Naive thymus-derived CD4-positive, alpha-beta T cell (primary cell): ENCODE measurements at regions not wholly inside any gene's neighbourhood (a gene's known extent, or its start where the extent isn't known, plus 50 kb on each side); places are given as distances from the start of the nearest gene placed in this dataset.

Experiments
- ATAC-seq: fragments of 150-1000 bp; cut with Tn5 transposase; 2 replicates; pipeline ENCODE4 v1.10.0; 2021; ENCODE audit warnings: mild to moderate bottlenecking, moderate library complexity
- CTCF ChIA-PET: fragments of 350-600 bp; sonication (Branson Sonifier 250); formaldehyde crosslinking; loops from one replicate; lab custom pipeline; 2021; ENCODE audit warnings: antibody characterized with exemption; lab: Charles Lee
- POLR2A ChIA-PET: fragments of 350-600 bp; sonication (Branson Sonifier 250); formaldehyde crosslinking; loops from one replicate; lab custom pipeline; 2021; ENCODE audit warnings: antibody characterized with exemption, inconsistent platforms; lab: Charles Lee
- DNase-seq, 9 donors: peaks; one replicate each; pipeline versions ENCODE4 v3.0.0 to v3.0.0-alpha.2; 2020 to 2022; ENCODE audit warnings: mixed read lengths in 1 of 9
- H3K27ac ChIP-seq: one replicate; pipeline ENCODE4 v1.7.0; 2013; ENCODE audit warnings: mild to moderate bottlenecking, low read depth, low read length, moderate library complexity
- H3K27me3 ChIP-seq, 2 donors: one replicate each; pipeline ENCODE4 v1.7.0; 2013; ENCODE audit warnings: low read length in 2 of 2, mild to moderate bottlenecking in 2 of 2, moderate library complexity in 2 of 2; ENCODE audit not compliant: control insufficient read depth in 2 of 2, insufficient read depth in 2 of 2
- H3K36me3 ChIP-seq, 3 experiments: 1 replicate in 2 of 3; 2 replicates in 1 of 3; pipeline ENCODE4 v1.7.0; 2013; ENCODE audit warnings: low read length in 3 of 3, mild to moderate bottlenecking in 3 of 3, moderate library complexity in 1 of 3; ENCODE audit not compliant: insufficient read depth in 3 of 3, control insufficient read depth in 2 of 3
- H3K4me1 ChIP-seq, 2 donors: one replicate each; pipeline ENCODE4 v1.7.0; 2013; ENCODE audit warnings: low read length in 2 of 2, mild to moderate bottlenecking in 2 of 2, moderate library complexity in 1 of 2; ENCODE audit not compliant: control insufficient read depth in 2 of 2, insufficient read depth in 2 of 2
- H3K4me3 ChIP-seq: 2 replicates; pipeline ENCODE4 v1.7.0; 2013; ENCODE audit warnings: mild to moderate bottlenecking, low read length
- H3K9me3 ChIP-seq, 3 experiments: 1 replicate in 2 of 3; 2 replicates in 1 of 3; pipeline ENCODE4 v1.7.0; 2013; ENCODE audit warnings: low read length in 3 of 3; ENCODE audit not compliant: control insufficient read depth in 2 of 3
- H3K27ac Mint-ChIP-seq, 9 donors: one replicate each; pipeline ENCODE4 v1.8.0; 2020 to 2022; ENCODE audit warnings: mixed read lengths in 9 of 9, mild to moderate bottlenecking in 8 of 9, moderate library complexity in 5 of 9, inconsistent platforms in 2 of 9
- H3K27me3 Mint-ChIP-seq, 5 donors: one replicate each; pipeline ENCODE4 v1.8.0; 2021 to 2022; ENCODE audit warnings: mixed read lengths in 5 of 5, mild to moderate bottlenecking in 1 of 5
- H3K36me3 Mint-ChIP-seq, 5 donors: one replicate each; pipeline ENCODE4 v1.8.0; 2020 to 2022; ENCODE audit warnings: mixed read lengths in 5 of 5, mild to moderate bottlenecking in 3 of 5, inconsistent platforms in 1 of 5
- H3K4me1 Mint-ChIP-seq, 7 donors: one replicate each; pipeline ENCODE4 v1.8.0; 2020 to 2022; ENCODE audit warnings: mixed read lengths in 7 of 7, mild to moderate bottlenecking in 3 of 7, inconsistent platforms in 1 of 7
- H3K4me3 Mint-ChIP-seq, 10 donors: one replicate each; pipeline ENCODE4 v1.8.0; 2020 to 2022; ENCODE audit warnings: mild to moderate bottlenecking in 10 of 10, mixed read lengths in 10 of 10, moderate library complexity in 6 of 10, inconsistent platforms in 2 of 10
- H3K9me3 Mint-ChIP-seq, 11 donors: one replicate each; pipeline ENCODE4 v1.8.0; 2020 to 2022; ENCODE audit warnings: mixed read lengths in 11 of 11, mild to moderate bottlenecking in 4 of 11, inconsistent platforms in 1 of 11, moderate library complexity in 1 of 11
- intact Hi-C, 2 donors: fragments of 100-400 bp; cut with micrococcal nuclease; formaldehyde crosslinking; loops; one replicate each; pipeline ENCODE4 v1.15.1; 2023

DNA sequence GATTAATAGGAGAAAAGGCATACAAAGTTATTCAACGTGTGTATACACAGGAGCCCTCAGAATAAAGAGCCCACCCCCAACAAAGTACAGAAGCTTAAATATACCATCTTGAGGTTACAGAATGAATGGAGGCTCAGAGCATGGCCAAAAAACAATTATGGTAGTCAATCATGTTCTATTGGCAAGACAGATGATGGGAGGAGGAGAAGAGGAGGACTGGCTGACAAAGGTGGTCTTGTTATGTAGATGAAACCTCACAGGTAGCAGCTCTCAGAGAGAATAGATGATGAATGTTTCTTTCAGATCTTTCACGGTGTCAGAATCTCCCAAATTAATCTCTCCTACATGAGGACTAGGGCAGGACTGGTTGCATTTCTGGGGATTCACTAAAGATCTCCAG is 66.0 kb downstream of the ARL4C start:
- no peak overlapping the region for H3K27ac ChIP-seq
- Mint-ChIP-seq H3K36me3 (peaks cover 0 to 17% (median 0%) of the 10 kb centered on the region in 5 donors), H3K4me1 (peaks cover 44 to 94% (median 87%) of the 10 kb centered on the region in 7 donors), H3K4me3 (no peak overlapping the region), H3K27ac (peak overlapping the region in 8 of 9 donors; percentile 18 to 100 (median 66)), H3K27me3 (no peaks in the 10 kb centered on the region), H3K9me3 (peaks cover 0 to 3% (median 0%) of the 10 kb centered on the region in 11 donors)
- H3K9me3 ChIP-seq = no peaks in the 10 kb centered on the region
- no peak overlapping the region for H3K4me3 ChIP-seq
- H3K4me1 ChIP-seq = peaks cover 44 to 48% of the 10 kb centered on the region in 2 donors
- no peak for ATAC-seq
- no peaks in the 10 kb centered on the region for H3K36me3 ChIP-seq
- intact Hi-C loops = no loop called here
- no peak for DNase-seq
- POLR2A ChIA-PET = interaction anchor here (0.6 to 18.5 kb wide), 3 partner anchors 25 to 60 kb away, joined by 3 to 643 read pairs (median 4); no protein-coding TSS in a partner anchor
- CTCF ChIA-PET = interaction anchor here (0.6 to 1.8 kb wide), 4 partner anchors 19 to 434 kb away, joined by 3 to 4 read pairs (median 4); no protein-coding TSS in a partner anchor
- no peaks in the 10 kb centered on the region for H3K27me3 ChIP-seq

DNA sequence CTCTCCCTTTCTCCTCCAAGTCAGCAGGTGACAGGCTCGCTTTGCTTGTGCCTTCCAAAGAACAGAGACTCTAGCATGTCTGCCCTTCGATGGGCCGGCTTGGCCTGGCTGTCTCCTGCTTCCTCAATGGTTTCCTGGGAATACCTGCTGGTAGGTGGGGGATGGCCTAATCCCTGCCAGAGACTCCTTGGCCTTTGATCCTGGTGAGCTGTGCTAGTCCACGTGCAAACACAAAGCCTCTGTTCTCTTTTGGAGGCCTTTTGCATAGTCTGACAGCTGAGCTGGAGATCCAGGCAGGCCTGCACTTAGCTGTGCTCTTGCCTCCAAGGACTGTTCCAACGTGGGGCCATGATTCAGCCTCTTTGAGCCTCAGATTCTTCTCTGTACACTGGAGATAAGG is 67.6 kb downstream of the ARL4C start:
- Mint-ChIP-seq H3K9me3 (peaks cover 0 to 3% (median 0%) of the 10 kb centered on the region in 11 donors), H3K4me3 (peak overlapping the region; percentile 9 to 87 (median 60)), H3K27ac (peak overlapping the region; percentile 97 to 100 (median 100)), H3K27me3 (no peaks in the 10 kb centered on the region), H3K36me3 (peaks cover 0 to 21% (median 0%) of the 10 kb centered on the region in 5 donors), H3K4me1 (peaks cover 54 to 96% (median 88%) of the 10 kb centered on the region in 7 donors)
- intact Hi-C loops = no loop called here
- no peak for DNase-seq
- POLR2A ChIA-PET = interaction anchor here (0.6 to 18.5 kb wide), 3 partner anchors 26 to 137 kb away, joined by 3 to 643 read pairs (median 4); partner anchors contain the start of gene ARL4C
- peaks cover 58 to 61% of the 10 kb centered on the region in 2 donors for H3K4me1 ChIP-seq
- H3K4me3 ChIP-seq = no peak overlapping the region
- no peaks in the 10 kb centered on the region for H3K27me3 ChIP-seq
- CTCF ChIA-PET = interaction anchor here (0.8 to 1.4 kb wide), 4 partner anchors 9 to 294 kb away, joined by 3 to 4 read pairs (median 3); no protein-coding TSS in a partner anchor
- H3K27ac ChIP-seq = peak overlapping the region; percentile 93
- no peak for ATAC-seq
- H3K9me3 ChIP-seq = no peaks in the 10 kb centered on the region
- no peaks in the 10 kb centered on the region for H3K36me3 ChIP-seq

DNA sequence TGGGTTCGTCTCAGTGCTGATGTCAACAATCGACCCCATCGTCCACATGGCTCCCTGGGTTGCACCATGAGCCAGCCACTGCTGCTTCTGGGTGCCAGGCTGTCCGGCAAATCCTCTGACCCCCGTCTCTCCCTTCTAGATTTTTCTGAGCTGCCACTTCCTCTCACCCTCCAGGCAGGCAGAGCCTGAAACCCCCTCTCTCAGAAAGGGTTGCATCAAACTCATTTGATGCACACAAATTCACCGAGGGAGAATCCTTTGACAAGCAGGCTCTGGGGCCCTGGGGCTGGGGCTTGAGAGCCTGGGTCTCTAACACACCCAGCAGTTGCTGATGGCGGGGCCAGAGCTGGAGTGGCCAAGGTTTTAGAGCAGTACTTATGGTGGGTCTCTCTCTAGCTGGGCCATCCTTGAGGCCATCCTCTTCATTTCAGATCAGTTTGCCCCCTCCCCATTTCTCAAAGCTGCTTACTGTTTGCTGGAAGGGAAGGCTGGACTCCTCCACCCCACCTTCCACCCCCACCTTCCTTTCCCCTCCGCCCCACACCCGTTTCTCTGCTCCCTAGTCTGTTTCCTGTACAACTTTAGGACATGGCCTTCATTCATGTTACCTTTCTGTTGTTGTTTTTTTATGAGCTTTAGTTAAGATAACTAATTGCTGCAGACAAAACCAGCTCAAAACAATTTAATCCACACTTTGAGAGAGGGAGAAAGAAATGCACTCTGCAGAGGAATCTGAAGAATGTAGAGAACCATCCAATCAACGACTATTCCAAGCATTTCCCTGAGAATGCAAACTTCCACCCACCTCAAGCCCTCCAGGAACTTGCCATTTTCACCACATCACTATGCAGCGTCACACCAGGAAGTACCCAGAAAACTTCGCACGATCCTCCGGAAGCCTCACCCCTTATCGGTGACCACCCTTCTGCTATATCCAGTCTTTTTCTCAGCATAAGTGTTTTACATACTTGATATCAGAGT is 69.5 kb downstream of the ARL4C start:
- POLR2A ChIA-PET = interaction anchor here (0.6 to 18.5 kb wide), 10 partner anchors 8 to 136 kb away, joined by 3 to 643 read pairs (median 25); partner anchors contain the start of gene ARL4C
- Mint-ChIP-seq H3K36me3 (peaks cover 0 to 19% (median 0%) of the 10 kb centered on the region in 5 donors), H3K9me3 (peaks cover 0 to 5% (median 0%) of the 10 kb centered on the region in 11 donors), H3K4me3 (peak overlapping the region; percentile 73 to 87 (median 82)), H3K4me1 (peaks cover 62 to 100% (median 93%) of the 10 kb centered on the region in 7 donors), H3K27me3 (no peaks in the 10 kb centered on the region), H3K27ac (peak overlapping the region; percentile 97 to 100 (median 100))
- Histone ChIP-seq H3K27me3 (no peaks in the 10 kb centered on the region), H3K4me1 (peaks cover 71 to 77% of the 10 kb centered on the region in 2 donors), H3K4me3 (peak overlapping the region; percentile 43), H3K36me3 (no peaks in the 10 kb centered on the region), H3K9me3 (no peaks in the 10 kb centered on the region), H3K27ac (peak overlapping the region; percentile 93)
- CTCF ChIA-PET = interaction anchor here (0.6 to 3.2 kb wide), 12 partner anchors 19 to 138 kb away, joined by 3 to 15 read pairs (median 4); partner anchors contain the start of gene ARL4C
- peak in 5 of 9 donors; percentile 31 to 52 (median 46) for DNase-seq
- intact Hi-C loops = loop anchor here (1.0 to 2.0 kb wide), 3 partner anchors 10 to 291 kb away; no protein-coding TSS in a partner anchor
- no peak for ATAC-seq

DNA sequence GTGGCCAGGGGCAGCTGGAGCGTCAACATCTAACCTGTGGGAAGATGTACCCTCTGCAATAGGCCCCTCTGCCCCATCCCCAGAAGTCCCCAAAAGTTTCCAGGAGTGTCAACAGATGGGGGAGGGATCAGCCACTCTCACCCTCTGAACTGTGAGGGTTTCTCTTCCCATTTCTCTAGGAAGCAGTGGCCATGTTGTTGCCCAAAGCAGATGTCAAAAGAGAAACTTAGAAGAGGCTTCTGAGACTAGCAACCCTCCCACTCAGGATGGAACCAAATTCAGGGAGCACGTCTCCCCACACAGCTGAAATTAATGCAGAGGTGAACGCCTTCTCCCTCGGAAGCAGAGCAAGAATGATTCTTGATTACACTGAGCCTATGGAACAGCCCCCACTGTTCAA is 70.3 kb downstream of the ARL4C start:
- DNase-seq = peak in 1 of 9 donors; percentile 34
- Mint-ChIP-seq H3K4me1 (peaks cover 68 to 100% (median 93%) of the 10 kb centered on the region in 7 donors), H3K9me3 (peaks cover 0 to 5% (median 0%) of the 10 kb centered on the region in 11 donors), H3K4me3 (peak overlapping the region; percentile 73 to 87 (median 82)), H3K27me3 (no peaks in the 10 kb centered on the region), H3K27ac (peak overlapping the region; percentile 97 to 100 (median 100)), H3K36me3 (peaks cover 0 to 14% (median 0%) of the 10 kb centered on the region in 5 donors)
- ChIA-PET CTCF (interaction anchor here (0.6 to 3.2 kb wide), 16 partner anchors 12 to 160 kb away, joined by 3 to 15 read pairs (median 4); partner anchors contain the start of gene ARL4C), POLR2A (interaction anchor here (0.9 to 18.5 kb wide), 16 partner anchors 9 to 289 kb away, joined by 3 to 643 read pairs (median 8); partner anchors contain the start of gene ARL4C)
- no peaks in the 10 kb centered on the region for H3K36me3 ChIP-seq
- peaks cover 79 to 85% of the 10 kb centered on the region in 2 donors for H3K4me1 ChIP-seq
- peak overlapping the region; percentile 93 for H3K27ac ChIP-seq
- no peaks in the 10 kb centered on the region for H3K27me3 ChIP-seq
- intact Hi-C loops = loop anchor here (1.0 to 2.0 kb wide), 14 partner anchors 11 to 290 kb away; no protein-coding TSS in a partner anchor
- ATAC-seq = no peak
- H3K9me3 ChIP-seq = no peaks in the 10 kb centered on the region
- peak overlapping the region; percentile 43 for H3K4me3 ChIP-seq

DNA sequence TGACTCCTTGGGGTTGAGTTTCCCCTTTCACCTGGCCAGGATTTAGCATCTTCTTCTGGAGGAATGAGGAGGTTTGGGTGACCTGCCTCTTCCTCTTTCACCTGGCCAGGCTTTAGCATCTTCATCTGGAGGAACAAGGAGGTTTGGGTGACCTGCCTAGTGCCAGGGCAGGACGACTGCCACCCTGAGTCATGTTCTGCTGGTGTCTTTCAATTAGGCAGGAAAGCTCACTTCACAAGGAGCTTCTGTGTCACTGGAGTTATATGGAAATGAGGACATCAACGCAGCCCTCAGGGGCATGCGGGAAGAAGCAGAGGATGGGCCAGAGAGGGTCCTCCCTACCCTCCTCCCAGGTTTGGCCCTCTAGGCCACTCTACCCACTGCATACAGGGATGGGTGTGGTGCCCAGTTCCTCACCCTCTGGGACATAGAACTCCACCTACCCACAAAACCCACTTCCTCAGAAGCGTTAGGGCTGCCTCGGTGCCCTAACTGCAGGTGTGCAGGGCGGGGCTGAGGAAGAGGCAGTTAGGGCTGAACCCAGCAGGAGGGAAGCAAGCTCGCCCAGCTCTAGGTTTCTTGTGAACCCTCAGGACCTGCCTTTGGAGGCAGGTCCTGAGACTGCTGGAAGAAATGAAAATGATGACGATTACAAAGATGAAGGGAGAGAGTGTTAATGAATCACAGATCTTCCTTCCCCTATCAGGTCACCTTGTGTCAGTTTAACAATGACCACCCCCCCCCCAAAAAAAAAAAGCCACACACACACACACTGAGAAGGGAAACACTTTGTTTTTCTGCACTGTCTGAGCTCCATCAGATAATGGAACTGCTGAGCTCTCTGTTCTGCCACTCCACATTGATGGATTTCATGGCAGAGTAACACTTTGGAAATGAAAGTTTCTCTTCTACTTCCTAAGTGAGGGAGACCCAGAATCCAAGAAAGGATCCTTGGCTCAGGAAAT is 71.0 kb downstream of the ARL4C start:
- H3K27ac Mint-ChIP-seq = peak overlapping the region; percentile 97 to 100 (median 100)
- peaks cover 70 to 100% (median 91%) of the 10 kb centered on the region in 7 donors for H3K4me1 Mint-ChIP-seq
- no peaks in the 10 kb centered on the region for H3K27me3 ChIP-seq
- H3K4me3 ChIP-seq = peak overlapping the region; percentile 43
- peak; percentile 53 to 93 (median 92) for DNase-seq
- H3K27ac ChIP-seq = peak overlapping the region; percentile 93
- H3K9me3 Mint-ChIP-seq = peaks cover 0 to 5% (median 0%) of the 10 kb centered on the region in 11 donors
- ChIA-PET POLR2A (interaction anchor here (0.9 to 18.5 kb wide), 17 partner anchors 9 to 288 kb away, joined by 3 to 643 read pairs (median 8); partner anchors contain the start of gene ARL4C), CTCF (interaction anchor here (0.6 to 3.2 kb wide), 18 partner anchors 12 to 290 kb away, joined by 3 to 15 read pairs (median 4); partner anchors contain the start of gene ARL4C)
- H3K36me3 ChIP-seq = no peaks in the 10 kb centered on the region
- intact Hi-C loops = loop anchor here (1.0 to 2.0 kb wide), 13 partner anchors 12 to 289 kb away; no protein-coding TSS in a partner anchor
- no peaks in the 10 kb centered on the region for H3K27me3 Mint-ChIP-seq
- no peaks in the 10 kb centered on the region for H3K9me3 ChIP-seq
- H3K36me3 Mint-ChIP-seq = peaks cover 0 to 13% (median 0%) of the 10 kb centered on the region in 5 donors
- H3K4me1 ChIP-seq = peaks cover 86 to 91% of the 10 kb centered on the region in 2 donors
- H3K4me3 Mint-ChIP-seq = peak overlapping the region; percentile 73 to 87 (median 82)
- peak; percentile 84 for ATAC-seq
